Naive thymus-derived CD8-positive, alpha-beta T cell (primary cell): ENCODE measurements at regions not wholly inside any gene's neighbourhood (a gene's known extent, or its start where the extent isn't known, plus 50 kb on each side); places are given as distances from the start of the nearest gene placed in this dataset.
"Not testable (repeated sequence)": the region's sequence is repeated elsewhere in the genome, so short reads cannot be mapped to it uniquely, and the experiment has no call there.

Source experiments
- ATAC-seq, 2 donors: fragments of 150-1000 bp; cut with Tn5 transposase in 1 of 2; sonication (Bioruptor Pico), chemical (Tn5 transposase) in 1 of 2; 1 replicate in 1 of 2; 2 replicates in 1 of 2; pipeline ENCODE4 v1.10.0; 2021; ENCODE audit warnings: mild to moderate bottlenecking in 2 of 2, moderate library complexity in 2 of 2
- POLR2A ChIA-PET: fragments of 350-600 bp; sonication (Branson Sonifier 250); formaldehyde crosslinking; loops from one replicate; lab custom pipeline; 2021; ENCODE audit warnings: antibody characterized with exemption; lab: Charles Lee
- DNase-seq, 10 donors: peaks; one replicate each; pipeline versions ENCODE4 v3.0.0 to v3.0.0-alpha.2; 2020 to 2022
- H3K27ac Mint-ChIP-seq, 10 donors: one replicate each; pipeline ENCODE4 v1.8.0; 2020 to 2022; ENCODE audit warnings: mild to moderate bottlenecking in 10 of 10, mixed read lengths in 10 of 10, moderate library complexity in 4 of 10, inconsistent platforms in 1 of 10
- H3K27me3 Mint-ChIP-seq, 5 donors: one replicate each; pipeline ENCODE4 v1.8.0; 2021 to 2022; ENCODE audit warnings: mixed read lengths in 5 of 5
- H3K36me3 Mint-ChIP-seq, 3 donors: one replicate each; pipeline ENCODE4 v1.8.0; 2020 to 2022; ENCODE audit warnings: mixed read lengths in 3 of 3, mild to moderate bottlenecking in 2 of 3, inconsistent platforms in 1 of 3
- H3K4me1 Mint-ChIP-seq, 4 donors: one replicate each; pipeline ENCODE4 v1.8.0; 2021 to 2022; ENCODE audit warnings: mixed read lengths in 4 of 4
- H3K4me3 Mint-ChIP-seq, 10 donors: one replicate each; pipeline ENCODE4 v1.8.0; 2020 to 2022; ENCODE audit warnings: mild to moderate bottlenecking in 10 of 10, mixed read lengths in 10 of 10, moderate library complexity in 6 of 10, inconsistent platforms in 1 of 10
- H3K9me3 Mint-ChIP-seq, 9 donors: one replicate each; pipeline ENCODE4 v1.8.0; 2020 to 2022; ENCODE audit warnings: mixed read lengths in 9 of 9, mild to moderate bottlenecking in 3 of 9, inconsistent platforms in 1 of 9, moderate library complexity in 1 of 9

GRCh38 chr12:125552295-125552694, 487.1 kb downstream of the AACS start:
- Mint-ChIP-seq H3K27me3 (peaks cover 1 to 31% (median 7%) of the 10 kb centered on the region in 5 donors), H3K4me1 (no peaks in the 10 kb centered on the region), H3K36me3 (no peaks in the 10 kb centered on the region), H3K4me3 (no peak overlapping the region), H3K27ac (no peak overlapping the region), H3K9me3 (peaks cover 0 to 13% (median 0%) of the 10 kb centered on the region in 9 donors)
- POLR2A ChIA-PET = interaction anchor here (0.5 kb wide), 1 partner anchor 23 kb away, joined by 4 read pairs; no protein-coding TSS in a partner anchor
- DNase-seq (no peak), ATAC-seq (no peak)

DNA sequence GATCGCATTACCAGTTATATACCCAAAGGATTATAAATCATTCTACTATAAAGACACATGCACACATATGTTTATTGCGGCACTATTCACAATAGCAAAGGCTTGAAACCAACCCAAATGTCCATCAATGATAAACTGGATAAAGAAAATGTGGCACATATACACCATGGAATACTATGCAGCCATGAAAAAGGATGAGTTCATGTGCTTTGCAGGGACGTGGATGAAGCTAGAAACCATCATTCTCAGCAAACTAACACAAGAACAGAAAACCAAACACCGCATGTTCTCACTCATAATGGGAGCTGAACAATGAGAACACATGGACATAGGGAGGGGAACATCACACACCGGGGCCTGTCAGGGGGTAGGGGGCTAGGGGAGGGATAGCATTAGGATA, 495.8 kb downstream of the AACS start:
- peaks cover 0 to 10% (median 2%) of the 10 kb centered on the region in 5 donors for H3K27me3 Mint-ChIP-seq
- POLR2A ChIA-PET, ATAC-seq, H3K4me3 Mint-ChIP-seq, H3K9me3 Mint-ChIP-seq, H3K4me1 Mint-ChIP-seq, H3K27ac Mint-ChIP-seq, DNase-seq, H3K36me3 Mint-ChIP-seq: not testable (repeated sequence)

DNA sequence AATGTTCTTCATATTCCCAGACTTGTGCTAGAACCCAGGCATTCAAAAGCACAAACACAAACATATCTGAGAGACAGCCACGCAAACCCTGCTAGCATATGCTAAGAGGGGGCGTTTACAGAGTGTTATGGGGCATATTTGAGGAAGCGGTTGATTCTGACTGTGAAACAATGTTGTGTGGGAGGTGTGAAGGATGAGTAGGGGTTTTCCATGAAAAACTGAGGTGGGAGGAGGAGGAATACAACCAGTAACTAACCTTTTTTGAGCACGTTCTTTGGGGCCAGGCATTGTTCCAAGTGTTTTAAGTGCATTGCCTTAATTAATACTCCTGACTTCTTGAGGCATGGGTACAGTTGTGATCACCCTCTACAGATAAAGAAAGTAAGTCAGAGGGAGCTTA, 499.5 kb downstream of the AACS start:
- Mint-ChIP-seq H3K4me3 (no peak overlapping the region), H3K27ac (no peak overlapping the region), H3K9me3 (peaks cover 0 to 10% (median 3%) of the 10 kb centered on the region in 9 donors), H3K27me3 (peaks cover 0 to 4% (median 0%) of the 10 kb centered on the region in 5 donors), H3K4me1 (no peaks in the 10 kb centered on the region), H3K36me3 (no peaks in the 10 kb centered on the region)
- DNase-seq = no peak
- POLR2A ChIA-PET = no interaction called here
- ATAC-seq = no peak

DNA sequence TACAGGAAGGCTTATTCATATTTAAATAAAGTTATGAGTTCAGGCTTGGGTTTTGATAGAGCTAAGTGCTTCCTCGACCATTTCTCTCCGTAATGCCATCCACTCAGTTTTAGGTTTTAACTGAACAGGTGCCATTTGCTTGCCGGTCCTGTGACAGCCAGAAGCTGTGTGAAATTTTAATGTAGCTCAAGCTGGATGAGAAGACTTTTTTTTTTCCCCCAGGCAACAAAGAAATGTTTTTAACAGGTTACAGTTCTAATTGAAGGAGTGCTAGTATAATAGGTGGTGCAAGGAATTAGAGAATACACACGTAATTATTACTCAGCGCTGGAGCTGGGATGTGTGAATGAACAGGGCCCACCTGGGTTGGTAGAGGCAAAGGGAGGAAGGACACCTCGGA, 502.3 kb downstream of the AACS start:
- Mint-ChIP-seq H3K4me1 (no peaks in the 10 kb centered on the region), H3K36me3 (no peaks in the 10 kb centered on the region), H3K9me3 (peaks cover 0 to 7% (median 2%) of the 10 kb centered on the region in 9 donors), H3K27ac (no peak overlapping the region), H3K27me3 (peaks cover 0 to 4% (median 0%) of the 10 kb centered on the region in 5 donors), H3K4me3 (no peak overlapping the region)
- POLR2A ChIA-PET = no interaction called here
- ATAC-seq = no peak
- no peak for DNase-seq

GRCh38 chr12:125568306-125568705, 503.1 kb downstream of the AACS start:
- ATAC-seq = no peak
- Mint-ChIP-seq H3K4me1 (no peaks in the 10 kb centered on the region), H3K27ac (no peak overlapping the region), H3K4me3 (no peak overlapping the region), H3K9me3 (peaks cover 0 to 7% (median 2%) of the 10 kb centered on the region in 9 donors), H3K36me3 (no peaks in the 10 kb centered on the region), H3K27me3 (peaks cover 0 to 4% (median 0%) of the 10 kb centered on the region in 5 donors)
- POLR2A ChIA-PET = no interaction called here
- DNase-seq = no peak

DNA sequence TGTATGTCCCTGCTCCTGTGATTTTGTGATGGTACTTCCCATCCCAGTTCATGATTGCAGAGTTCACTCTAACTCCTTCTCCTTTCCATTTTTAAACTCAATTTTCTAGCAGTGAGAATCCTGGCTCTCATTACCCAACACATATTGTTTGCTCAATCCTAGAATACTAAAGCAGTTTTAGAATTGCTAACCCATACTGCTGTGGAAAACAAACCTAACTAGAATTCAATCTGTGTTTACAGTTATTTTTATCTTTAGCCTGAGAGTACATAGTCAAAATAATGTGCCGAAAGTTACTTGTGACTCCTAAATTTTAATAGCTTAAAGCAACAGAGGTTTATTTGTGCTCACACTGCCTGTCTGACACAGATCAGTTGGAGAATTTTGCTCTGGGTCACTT, 508.0 kb downstream of the AACS start:
- POLR2A ChIA-PET = no interaction called here
- peaks cover 2 to 16% (median 8%) of the 10 kb centered on the region in 9 donors for H3K9me3 Mint-ChIP-seq
- DNase-seq (no peak), ATAC-seq (no peak)
- H3K27me3 Mint-ChIP-seq = peaks cover 0 to 3% (median 0%) of the 10 kb centered on the region in 5 donors
- peaks cover 0 to 8% (median 0%) of the 10 kb centered on the region in 3 donors for H3K36me3 Mint-ChIP-seq
- no peak overlapping the region for H3K27ac Mint-ChIP-seq
- H3K4me1 Mint-ChIP-seq = no peaks in the 10 kb centered on the region
- H3K4me3 Mint-ChIP-seq = no peak overlapping the region

GRCh38 chr12:125577334-125577733, 512.1 kb downstream of the AACS start:
- Mint-ChIP-seq H3K9me3 (peaks cover 4 to 47% (median 19%) of the 10 kb centered on the region in 9 donors), H3K27me3 (peaks cover 0 to 3% (median 1%) of the 10 kb centered on the region in 5 donors), H3K36me3 (peaks cover 0 to 29% (median 4%) of the 10 kb centered on the region in 3 donors), H3K27ac (no peak overlapping the region), H3K4me3 (no peak overlapping the region), H3K4me1 (no peaks in the 10 kb centered on the region)
- POLR2A ChIA-PET = no interaction called here
- ATAC-seq (no peak), DNase-seq (no peak)

DNA sequence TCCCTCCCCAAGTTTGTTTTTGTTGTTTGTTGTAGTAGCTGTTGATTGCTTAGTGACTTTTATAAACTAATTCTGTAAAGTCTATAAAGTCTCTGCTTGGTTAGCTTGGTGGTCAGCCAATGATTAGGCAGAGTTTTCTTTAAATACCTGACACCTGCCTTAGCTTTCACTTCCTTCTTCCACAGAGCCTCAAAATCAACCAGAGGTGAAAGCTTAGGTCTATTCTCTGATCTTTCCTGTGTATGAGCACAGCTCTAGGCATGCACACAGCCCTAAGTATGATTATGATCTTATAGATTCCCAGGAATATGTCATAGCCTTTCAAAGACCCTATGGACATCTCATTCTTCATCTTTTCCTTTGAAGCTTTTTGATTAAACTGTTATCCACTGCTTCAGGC, 514.7 kb downstream of the AACS start:
- H3K27me3 Mint-ChIP-seq = peaks cover 1 to 13% (median 5%) of the 10 kb centered on the region in 5 donors
- H3K9me3 Mint-ChIP-seq = peaks cover 4 to 50% (median 19%) of the 10 kb centered on the region in 9 donors
- H3K36me3 Mint-ChIP-seq = peaks cover 0 to 39% (median 4%) of the 10 kb centered on the region in 3 donors
- H3K4me3 Mint-ChIP-seq = no peak overlapping the region
- H3K4me1 Mint-ChIP-seq = no peaks in the 10 kb centered on the region
- DNase-seq (no peak), ATAC-seq (no peak)
- POLR2A ChIA-PET = no interaction called here
- no peak overlapping the region for H3K27ac Mint-ChIP-seq

GRCh38 chr12:125583071-125583470, 517.8 kb downstream of the AACS start:
- no peak overlapping the region for H3K4me3 Mint-ChIP-seq

DNA sequence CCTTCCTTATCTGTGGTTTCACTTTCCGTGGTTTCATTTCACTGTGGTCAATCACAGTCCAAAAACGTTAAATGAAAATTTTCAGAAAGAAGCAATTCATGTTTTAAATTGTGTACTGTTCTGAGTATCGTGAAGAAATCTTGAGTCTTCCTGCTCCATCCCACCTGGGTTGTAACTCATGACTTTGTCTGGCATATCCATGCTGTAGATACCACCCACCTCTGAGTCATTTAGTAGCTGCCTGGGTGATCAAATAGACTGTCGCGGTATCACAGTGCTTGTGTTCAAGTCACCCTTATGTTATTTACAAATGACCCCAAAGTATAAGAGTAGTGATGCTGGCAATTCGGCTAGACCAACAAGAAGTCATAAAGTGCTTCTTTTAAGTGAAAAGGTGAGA, 521.2 kb downstream of the AACS start:
- Mint-ChIP-seq H3K27me3 (peaks cover 0 to 23% (median 5%) of the 10 kb centered on the region in 5 donors), H3K36me3 (peaks cover 0 to 12% (median 0%) of the 10 kb centered on the region in 3 donors), H3K4me3 (no peak overlapping the region), H3K27ac (no peak overlapping the region), H3K4me1 (no peaks in the 10 kb centered on the region), H3K9me3 (peaks cover 0 to 7% (median 1%) of the 10 kb centered on the region in 9 donors)
- DNase-seq (no peak), ATAC-seq (no peak)
- POLR2A ChIA-PET = no interaction called here

More at GRCh38 chr12:125583071-125583470, 517.8 kb downstream of the AACS start:
- Mint-ChIP-seq H3K27me3 (peaks cover 0 to 23% (median 5%) of the 10 kb centered on the region in 5 donors), H3K4me1 (no peaks in the 10 kb centered on the region), H3K9me3 (peaks cover 4 to 37% (median 14%) of the 10 kb centered on the region in 9 donors), H3K27ac (no peak overlapping the region), H3K36me3 (peaks cover 0 to 33% (median 4%) of the 10 kb centered on the region in 3 donors)
- DNase-seq = no peak
- no peak for ATAC-seq
- POLR2A ChIA-PET = no interaction called here

GRCh38 chr12:125593269-125593668, 528.0 kb downstream of the AACS start:
- Mint-ChIP-seq H3K9me3 (peaks cover 1 to 28% (median 6%) of the 10 kb centered on the region in 9 donors), H3K27me3 (peaks cover 0 to 4% (median 0%) of the 10 kb centered on the region in 5 donors), H3K4me1 (no peaks in the 10 kb centered on the region), H3K36me3 (peaks cover 0 to 5% (median 0%) of the 10 kb centered on the region in 3 donors), H3K4me3 (no peak overlapping the region), H3K27ac (no peak overlapping the region)
- no peak for DNase-seq
- ATAC-seq = no peak
- POLR2A ChIA-PET = no interaction called here

- H3K27me3 Mint-ChIP-seq = peaks cover 0 to 13% (median 2%) of the 10 kb centered on the region in 5 donors
- H3K4me3 Mint-ChIP-seq = no peak overlapping the region
- DNase-seq (no peak), ATAC-seq (no peak)
- H3K27ac Mint-ChIP-seq = no peak overlapping the region
- peaks cover 0 to 35% (median 10%) of the 10 kb centered on the region in 9 donors for H3K9me3 Mint-ChIP-seq
- H3K36me3 Mint-ChIP-seq = no peaks in the 10 kb centered on the region
- POLR2A ChIA-PET = no interaction called here
- no peaks in the 10 kb centered on the region for H3K4me1 Mint-ChIP-seq
Observed at GRCh38 chr12:125604976-125605375, 539.7 kb downstream of the AACS start.

- H3K27ac Mint-ChIP-seq = no peak overlapping the region
- no peaks in the 10 kb centered on the region for H3K4me1 Mint-ChIP-seq
- POLR2A ChIA-PET = no interaction called here
- H3K4me3 Mint-ChIP-seq = no peak overlapping the region
- H3K27me3 Mint-ChIP-seq = peaks cover 0 to 5% (median 0%) of the 10 kb centered on the region in 5 donors
- ATAC-seq = no peak
- peaks cover 0 to 23% (median 11%) of the 10 kb centered on the region in 9 donors for H3K9me3 Mint-ChIP-seq
- no peaks in the 10 kb centered on the region for H3K36me3 Mint-ChIP-seq
- DNase-seq = no peak
Observed at GRCh38 chr12:125606312-125606711, 541.1 kb downstream of the AACS start.

- ATAC-seq (no peak), DNase-seq (no peak)
- H3K4me1 Mint-ChIP-seq = no peaks in the 10 kb centered on the region
- no peaks in the 10 kb centered on the region for H3K27me3 Mint-ChIP-seq
- no peak overlapping the region for H3K4me3 Mint-ChIP-seq
- no peak overlapping the region for H3K27ac Mint-ChIP-seq
- H3K9me3 Mint-ChIP-seq = peaks cover 0 to 12% (median 1%) of the 10 kb centered on the region in 9 donors
- POLR2A ChIA-PET = no interaction called here
- no peaks in the 10 kb centered on the region for H3K36me3 Mint-ChIP-seq
Observed at GRCh38 chr12:125610292-125610691, 545.1 kb downstream of the AACS start.
